ENCODE measurements at regions not wholly inside any gene's neighbourhood (a gene's known extent, or its start where the extent isn't known, plus 50 kb on each side); places are given as distances from the start of the nearest gene placed in this dataset.

GRCh38 chr3:150352931-150353330 is 55.2 kb upstream of the TSC22D2 start:
- TF ChIP-seq CTCF (IDR thresholded peaks at IDR 0.05) (no peak), POLR2A (IDR thresholded peaks at IDR 0.05) (no peak)
